Activated naive CD8-positive, alpha-beta T cell treated with anti-CD3 and anti-CD28 coated beads for 36 hours (primary cell): ENCODE measurements at regions not wholly inside any gene's neighbourhood (a gene's known extent, or its start where the extent isn't known, plus 50 kb on each side); places are given as distances from the start of the nearest gene placed in this dataset.

ENCODE experiments used
- DNase-seq: peaks from one replicate; pipeline ENCODE4 v3.0.0; 2021
- H3K27ac Mint-ChIP-seq: one replicate; pipeline ENCODE4 v1.8.0; 2022; ENCODE audit warnings: mild to moderate bottlenecking, moderate library complexity, mixed read lengths
- H3K27me3 Mint-ChIP-seq: one replicate; pipeline ENCODE4 v1.8.0; 2022; ENCODE audit warnings: mild to moderate bottlenecking, mixed read lengths
- H3K36me3 Mint-ChIP-seq: one replicate; pipeline ENCODE4 v1.8.0; 2021; ENCODE audit warnings: mild to moderate bottlenecking, mixed read lengths
- H3K4me1 Mint-ChIP-seq: one replicate; pipeline ENCODE4 v1.8.0; 2021; ENCODE audit warnings: mixed read lengths
- H3K4me3 Mint-ChIP-seq: one replicate; pipeline ENCODE4 v1.8.0; 2022; ENCODE audit warnings: mild to moderate bottlenecking, moderate library complexity, mixed read lengths
- H3K9me3 Mint-ChIP-seq: one replicate; pipeline ENCODE4 v1.8.0; 2022; ENCODE audit warnings: mixed read lengths

DNA sequence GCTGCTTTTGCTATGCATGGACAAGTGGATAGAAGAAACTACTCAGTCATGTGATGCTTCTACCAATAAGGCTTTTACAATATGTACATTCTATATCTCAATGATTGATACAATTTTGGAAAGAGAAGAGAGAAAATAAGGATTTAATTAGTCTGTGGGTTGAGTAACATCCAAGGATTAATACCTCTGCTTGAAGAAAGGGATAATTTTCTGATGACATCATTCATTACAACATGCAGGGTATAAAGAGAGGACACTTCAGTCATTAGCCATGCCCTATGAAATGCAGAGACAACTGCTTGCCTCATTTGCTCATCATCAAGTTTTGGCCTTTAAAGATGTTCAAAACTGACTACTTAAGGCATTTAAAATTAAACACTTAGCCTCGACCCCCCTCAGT, 237.3 kb downstream of the AHR start:
- Mint-ChIP-seq H3K27me3 (peaks cover 9% of the 10 kb centered on the region), H3K4me1 (peaks cover 4% of the 10 kb centered on the region), H3K9me3 (no peaks in the 10 kb centered on the region), H3K27ac (no peak overlapping the region), H3K36me3 (no peaks in the 10 kb centered on the region), H3K4me3 (no peak overlapping the region)
- no peak for DNase-seq

DNA sequence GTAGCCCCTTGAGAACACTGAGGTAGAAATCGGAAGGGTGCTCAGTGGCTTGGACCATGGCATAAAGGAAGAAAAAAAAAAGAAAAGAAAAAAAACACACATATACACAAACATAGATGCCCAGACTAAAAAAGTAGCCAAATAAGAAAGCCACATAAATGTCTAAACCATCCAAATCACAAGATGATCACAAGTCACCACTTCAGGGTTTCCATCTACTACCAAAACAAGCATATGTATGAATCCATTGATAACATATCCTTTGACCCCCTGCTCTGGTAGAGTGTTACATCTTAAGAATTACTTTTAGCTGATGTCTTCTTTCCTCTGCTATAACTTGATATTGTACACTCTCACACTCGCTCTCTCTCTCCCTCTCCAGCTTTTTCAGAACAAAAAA, 245.9 kb downstream of the AHR start:
- Mint-ChIP-seq H3K9me3 (no peaks in the 10 kb centered on the region), H3K36me3 (no peaks in the 10 kb centered on the region), H3K4me3 (no peak overlapping the region), H3K4me1 (no peaks in the 10 kb centered on the region), H3K27ac (no peak overlapping the region), H3K27me3 (peaks cover 9% of the 10 kb centered on the region)
- no peak for DNase-seq

- Mint-ChIP-seq H3K4me3 (no peak overlapping the region), H3K4me1 (no peaks in the 10 kb centered on the region), H3K9me3 (no peaks in the 10 kb centered on the region), H3K27ac (no peak overlapping the region), H3K27me3 (peaks cover 9% of the 10 kb centered on the region), H3K36me3 (no peaks in the 10 kb centered on the region)
- no peak for DNase-seq
Observed at GRCh38 chr7:17545348-17545747, 246.9 kb downstream of the AHR start.

DNA sequence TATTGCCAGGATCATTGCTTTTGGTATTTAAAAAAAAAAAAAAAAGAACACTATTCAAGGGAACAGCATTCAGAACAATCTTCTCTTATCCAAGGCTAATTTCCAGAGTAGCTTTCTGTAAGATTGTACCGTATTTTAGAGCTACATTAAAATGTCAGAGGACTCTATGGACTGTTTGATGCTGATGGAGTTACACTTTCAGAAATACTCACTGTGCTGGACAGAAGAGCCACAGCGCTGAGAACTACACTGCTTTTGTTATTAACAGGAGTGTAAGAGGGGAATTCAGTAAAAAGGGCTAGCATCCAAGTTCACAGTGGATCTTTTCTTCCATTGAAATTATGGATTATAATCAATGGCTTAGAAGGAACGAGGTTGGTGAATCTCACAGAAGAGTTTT, 247.7 kb downstream of the AHR start:
- H3K27me3 Mint-ChIP-seq = peaks cover 9% of the 10 kb centered on the region
- no peaks in the 10 kb centered on the region for H3K9me3 Mint-ChIP-seq
- no peak overlapping the region for H3K4me3 Mint-ChIP-seq
- no peak for DNase-seq
- no peaks in the 10 kb centered on the region for H3K36me3 Mint-ChIP-seq
- no peak overlapping the region for H3K27ac Mint-ChIP-seq
- H3K4me1 Mint-ChIP-seq = no peaks in the 10 kb centered on the region

GRCh38 chr7:17546592-17546991, 248.1 kb downstream of the AHR start:
- no peaks in the 10 kb centered on the region for H3K9me3 Mint-ChIP-seq
- H3K4me3 Mint-ChIP-seq = no peak overlapping the region
- H3K36me3 Mint-ChIP-seq = no peaks in the 10 kb centered on the region

DNA sequence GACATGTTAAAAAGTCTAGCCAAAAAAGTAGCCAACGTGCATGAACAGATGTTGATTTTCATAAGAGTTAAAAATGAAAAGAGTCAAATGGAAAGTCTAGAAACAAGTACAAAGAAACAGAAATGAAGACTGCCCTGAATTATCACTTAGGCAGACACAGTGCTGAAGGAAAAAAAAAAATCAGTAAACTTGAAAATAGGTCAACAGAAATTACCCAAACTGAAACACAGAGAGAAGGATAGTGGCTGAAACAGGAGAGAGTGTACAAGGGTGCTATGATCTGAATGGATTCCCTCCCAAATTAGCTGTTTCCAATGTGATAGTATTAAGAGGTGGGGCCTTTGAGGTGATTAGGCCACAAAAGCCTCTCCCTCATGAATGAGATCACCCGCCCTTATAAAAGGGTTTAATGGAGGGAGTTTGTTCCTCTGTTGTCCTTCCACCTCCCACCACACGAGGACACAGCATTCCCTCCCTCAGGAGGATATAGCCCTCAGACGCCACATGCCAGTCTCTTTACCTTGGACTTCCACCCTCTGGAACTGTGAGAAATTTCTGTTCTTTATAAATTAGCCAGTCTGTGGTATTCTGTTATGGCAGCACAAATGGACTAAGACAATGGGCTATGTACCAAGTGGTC, 249.7 kb downstream of the AHR start:
- Mint-ChIP-seq H3K27me3 (peaks cover 9% of the 10 kb centered on the region), H3K9me3 (no peaks in the 10 kb centered on the region), H3K27ac (no peak overlapping the region), H3K4me1 (no peaks in the 10 kb centered on the region), H3K36me3 (no peaks in the 10 kb centered on the region), H3K4me3 (no peak overlapping the region)
- DNase-seq = no peak

More at GRCh38 chr7:17546592-17546991, 248.1 kb downstream of the AHR start:
- no peak for DNase-seq
- Mint-ChIP-seq H3K27ac (no peak overlapping the region), H3K27me3 (peaks cover 9% of the 10 kb centered on the region), H3K4me1 (no peaks in the 10 kb centered on the region)

GRCh38 chr7:17549406-17549805, 251.0 kb downstream of the AHR start:
- Mint-ChIP-seq H3K9me3 (no peaks in the 10 kb centered on the region), H3K27ac (no peak overlapping the region), H3K27me3 (peaks cover 9% of the 10 kb centered on the region), H3K36me3 (no peaks in the 10 kb centered on the region), H3K4me3 (no peak overlapping the region), H3K4me1 (no peaks in the 10 kb centered on the region)
- no peak for DNase-seq

- Mint-ChIP-seq H3K9me3 (no peaks in the 10 kb centered on the region), H3K27me3 (peaks cover 14% of the 10 kb centered on the region), H3K4me1 (no peaks in the 10 kb centered on the region), H3K27ac (no peak overlapping the region), H3K36me3 (no peaks in the 10 kb centered on the region), H3K4me3 (no peak overlapping the region)
- DNase-seq = no peak
Observed at GRCh38 chr7:17552373-17552772, 253.9 kb downstream of the AHR start.

DNA sequence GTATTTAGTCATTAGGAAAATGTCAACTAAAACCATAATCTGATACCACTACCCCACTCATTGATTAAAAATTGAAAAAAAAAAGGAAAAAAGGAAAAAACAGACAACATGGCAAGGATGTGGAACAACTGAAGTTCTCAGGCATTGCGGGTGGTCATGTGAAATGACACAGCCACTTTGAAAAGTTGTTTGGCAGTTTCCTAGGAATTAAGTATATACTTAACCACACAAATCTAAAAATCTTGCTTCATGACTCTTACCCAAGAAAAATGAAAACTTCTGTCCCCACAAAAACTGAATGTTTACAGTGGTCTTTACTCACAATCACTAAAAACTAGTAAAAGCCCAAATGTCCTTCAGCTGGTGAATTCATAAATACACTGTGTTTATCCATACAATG, 254.5 kb downstream of the AHR start:
- no peak for DNase-seq
- H3K27me3 Mint-ChIP-seq = peaks cover 9% of the 10 kb centered on the region
- H3K4me1 Mint-ChIP-seq = no peaks in the 10 kb centered on the region
- H3K27ac Mint-ChIP-seq = no peak overlapping the region
- H3K4me3 Mint-ChIP-seq = no peak overlapping the region
- no peaks in the 10 kb centered on the region for H3K36me3 Mint-ChIP-seq
- H3K9me3 Mint-ChIP-seq = no peaks in the 10 kb centered on the region

- DNase-seq = no peak
- Mint-ChIP-seq H3K27ac (no peak overlapping the region), H3K27me3 (peaks cover 6% of the 10 kb centered on the region), H3K4me1 (no peaks in the 10 kb centered on the region), H3K36me3 (no peaks in the 10 kb centered on the region), H3K4me3 (no peak overlapping the region), H3K9me3 (no peaks in the 10 kb centered on the region)
Observed at GRCh38 chr7:17554341-17555015, 256.0 kb downstream of the AHR start.

GRCh38 chr7:17556247-17556956, 257.9 kb downstream of the AHR start:
- H3K36me3 Mint-ChIP-seq = no peaks in the 10 kb centered on the region
- H3K4me1 Mint-ChIP-seq = no peaks in the 10 kb centered on the region
- H3K4me3 Mint-ChIP-seq = no peak overlapping the region
- no peak overlapping the region for H3K27ac Mint-ChIP-seq
- no peak for DNase-seq
- no peaks in the 10 kb centered on the region for H3K9me3 Mint-ChIP-seq
- H3K27me3 Mint-ChIP-seq = peaks cover 9% of the 10 kb centered on the region

DNA sequence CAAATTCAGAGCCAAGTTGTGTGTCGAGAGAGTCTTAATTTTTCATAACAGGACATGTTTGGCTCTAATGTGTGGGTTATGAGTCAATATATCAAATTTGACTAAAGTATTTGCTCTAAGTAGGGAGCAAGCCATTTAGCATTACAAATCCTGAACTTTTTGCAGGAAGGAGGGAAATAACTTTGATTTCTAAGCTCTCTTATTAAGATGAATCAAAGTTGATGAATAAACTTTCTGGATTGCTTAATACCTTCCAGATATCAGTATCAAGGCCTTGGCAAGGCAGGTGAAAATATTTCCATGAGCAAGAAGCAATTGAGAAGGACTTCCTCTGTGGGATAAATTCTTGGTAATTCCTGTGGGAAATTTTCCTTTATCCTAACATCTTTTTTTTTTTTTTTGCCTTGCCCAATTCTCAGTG, 258.8 kb downstream of the AHR start:
- H3K36me3 Mint-ChIP-seq = no peaks in the 10 kb centered on the region
- no peak overlapping the region for H3K4me3 Mint-ChIP-seq
- peaks cover 9% of the 10 kb centered on the region for H3K27me3 Mint-ChIP-seq
- H3K27ac Mint-ChIP-seq = no peak overlapping the region
- DNase-seq = no peak
- H3K4me1 Mint-ChIP-seq = no peaks in the 10 kb centered on the region
- H3K9me3 Mint-ChIP-seq = no peaks in the 10 kb centered on the region

DNA sequence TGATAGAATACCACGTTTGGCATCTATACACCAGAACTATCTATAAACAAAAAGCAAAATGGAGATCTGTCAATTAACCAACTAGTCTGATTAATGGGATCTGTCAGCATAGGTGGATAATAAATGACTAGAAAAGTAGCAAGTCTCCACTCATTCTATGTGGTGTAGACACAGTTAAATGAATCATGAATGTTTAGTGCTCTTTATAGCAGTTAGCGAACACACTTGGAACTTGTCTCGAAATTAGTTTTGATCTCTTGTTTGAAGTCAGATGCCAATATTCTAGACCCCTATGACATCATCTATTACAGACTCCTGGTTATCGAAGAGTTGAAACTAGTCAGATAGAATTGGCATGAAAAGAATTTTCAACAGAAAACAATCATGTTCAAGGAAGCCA, 259.7 kb downstream of the AHR start:
- Mint-ChIP-seq H3K27ac (no peak overlapping the region), H3K4me3 (no peak overlapping the region), H3K4me1 (no peaks in the 10 kb centered on the region), H3K27me3 (peaks cover 13% of the 10 kb centered on the region), H3K36me3 (no peaks in the 10 kb centered on the region), H3K9me3 (peaks cover 2% of the 10 kb centered on the region)
- DNase-seq = no peak

DNA sequence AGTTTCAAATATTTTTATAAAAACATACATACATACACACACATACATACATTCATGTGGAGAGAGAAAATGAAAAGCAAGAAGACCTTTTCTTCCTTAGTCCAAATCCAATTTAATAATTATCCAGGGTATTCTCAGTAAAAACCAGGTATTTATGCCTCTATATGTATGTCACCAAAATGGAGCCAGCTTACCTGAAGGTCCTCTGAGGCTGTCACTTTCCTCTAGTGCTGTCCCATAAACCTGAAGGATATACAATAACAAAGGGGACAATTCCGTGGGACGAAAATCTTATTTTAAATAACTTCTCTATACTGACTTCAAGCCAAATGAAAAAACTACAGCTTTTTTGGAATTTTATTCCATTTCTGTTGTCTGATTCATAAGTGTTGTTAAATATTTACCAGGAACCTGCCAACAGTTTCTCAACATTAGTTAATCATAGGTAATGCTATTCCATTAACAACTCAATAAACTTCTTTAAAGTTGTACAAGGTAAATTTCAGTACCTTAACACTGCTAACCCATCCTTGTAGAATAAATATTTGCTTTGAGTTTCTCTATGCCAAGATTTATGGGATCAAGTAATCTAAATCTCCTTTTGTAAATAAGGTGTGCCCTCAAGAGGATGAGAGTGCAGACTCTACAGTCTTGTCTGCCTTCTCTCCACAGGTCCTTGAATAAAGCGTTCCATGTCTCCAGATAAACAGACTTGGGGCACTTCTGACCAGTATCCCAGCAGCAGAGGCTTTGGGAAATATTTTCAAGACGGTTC, 260.3 kb downstream of the AHR start:
- Mint-ChIP-seq H3K27ac (no peak overlapping the region), H3K9me3 (peaks cover 7% of the 10 kb centered on the region), H3K36me3 (no peaks in the 10 kb centered on the region), H3K4me3 (no peak overlapping the region), H3K27me3 (peaks cover 18% of the 10 kb centered on the region), H3K4me1 (no peaks in the 10 kb centered on the region)
- no peak for DNase-seq

GRCh38 chr7:17559388-17559787, 260.9 kb downstream of the AHR start:
- Mint-ChIP-seq H3K27ac (no peak overlapping the region), H3K27me3 (peaks cover 18% of the 10 kb centered on the region), H3K4me1 (no peaks in the 10 kb centered on the region), H3K9me3 (peaks cover 7% of the 10 kb centered on the region), H3K36me3 (no peaks in the 10 kb centered on the region), H3K4me3 (no peak overlapping the region)
- DNase-seq = no peak
